HEK293 (cell line): ENCODE measurements at regions not wholly inside any gene's neighbourhood (a gene's known extent, or its start where the extent isn't known, plus 50 kb on each side); places are given as distances from the start of the nearest gene placed in this dataset.

ENCODE experiments used
- CTCF ChIA-PET: fragments of 350-600 bp; formaldehyde crosslinking; extraction: SDS; loops from one replicate; lab custom pipeline; 2021; ENCODE audit warnings: antibody characterized with exemption; lab: Yijun Ruan, JAX
- POLR2A ChIA-PET: fragments of 300-600 bp; formaldehyde crosslinking; extraction: SDS; loops from one replicate; lab custom pipeline; 2020; ENCODE audit warnings: antibody characterized with exemption, inconsistent platforms; lab: Yijun Ruan, JAX
- H3K27ac ChIP-seq: fragments of 200-500 bp; sonication (Bioruptor generic); 2 replicates; pipeline ENCODE4 v1.5.1; 2014; ENCODE audit warnings: low read depth, low read length, control low read depth, inconsistent platforms; ENCODE audit errors: extremely low read depth
- H3K36me3 ChIP-seq, 2 experiments: fragments of 200-500 bp in 1 of 2; sonication (Bioruptor generic) in 1 of 2; 1 replicate in 1 of 2; 2 replicates in 1 of 2; pipeline ENCODE4 v1.5.1; 2014 to 2017; ENCODE audit warnings: inconsistent platforms in 2 of 2, low read length in 2 of 2; ENCODE audit not compliant: control insufficient read depth in 2 of 2, insufficient read depth in 1 of 2
- H3K4me1 ChIP-seq: fragments of 200-500 bp; sonication (Bioruptor generic); 2 replicates; pipeline ENCODE4 v1.5.1; 2014; ENCODE audit warnings: mild to moderate bottlenecking, low read length, inconsistent platforms; ENCODE audit not compliant: control insufficient read depth, insufficient read depth
- H3K4me3 ChIP-seq: 2 replicates; pipeline ENCODE4 v1.5.1; 2011; ENCODE audit warnings: low read depth, mild to moderate bottlenecking, control low read depth, low read length, moderate library complexity
- H3K9me3 ChIP-seq: fragments of 200-500 bp; sonication (Bioruptor generic); 2 replicates; pipeline ENCODE4 v1.5.1; 2014; ENCODE audit warnings: low read depth, low read length, inconsistent platforms; ENCODE audit not compliant: control insufficient read depth, insufficient read depth
- GLI2 ChIP-seq: fragments of 450-650 bp; formaldehyde crosslinking; IDR thresholded peaks from 2 replicates; pipeline ENCODE4; 2017; ENCODE audit warnings: missing biosample characterization, missing genetic modification characterization, low read depth, borderline replicate concordance
- KLF8 ChIP-seq: fragments of 450-650 bp; formaldehyde crosslinking; IDR thresholded peaks from 2 replicates; pipeline ENCODE4 v1.5.1; 2016; ENCODE audit warnings: missing biosample characterization, missing genetic modification characterization
- MYNN ChIP-seq: fragments of 450-650 bp; formaldehyde crosslinking; IDR thresholded peaks from 2 replicates; pipeline ENCODE4 v1.5.1; 2016; ENCODE audit warnings: missing biosample characterization, missing genetic modification characterization, borderline replicate concordance
- WT1 ChIP-seq: fragments of 450-650 bp; formaldehyde crosslinking; IDR thresholded peaks from 2 replicates; pipeline ENCODE4 v1.5.1; 2016; ENCODE audit warnings: missing biosample characterization, missing genetic modification characterization
- ZNF121 ChIP-seq: fragments of 450-650 bp; formaldehyde crosslinking; IDR thresholded peaks from 2 replicates; pipeline ENCODE4 v1.5.1; 2016; ENCODE audit warnings: missing biosample characterization, missing genetic modification characterization
- ZNF132 ChIP-seq: fragments of 450-650 bp; formaldehyde crosslinking; IDR thresholded peaks from 2 replicates; pipeline ENCODE4 v1.5.1; 2017; ENCODE audit warnings: missing biosample characterization, missing genetic modification characterization, borderline replicate concordance
- ZNF239 ChIP-seq: fragments of 450-650 bp; formaldehyde crosslinking; IDR thresholded peaks from 2 replicates; pipeline ENCODE4 v1.5.1; 2016; ENCODE audit warnings: missing biosample characterization, missing genetic modification characterization
- ZNF26 ChIP-seq: fragments of 450-650 bp; formaldehyde crosslinking; IDR thresholded peaks from 2 replicates; pipeline ENCODE4 v1.5.1; 2016; ENCODE audit warnings: missing biosample characterization, missing genetic modification characterization
- ZNF513 ChIP-seq: fragments of 450-650 bp; IDR thresholded peaks from 2 replicates; pipeline ENCODE4 v1.5.1; 2018; ENCODE audit warnings: missing biosample characterization, missing genetic modification characterization
- ZNF514 ChIP-seq: fragments of 450-650 bp; formaldehyde crosslinking; IDR thresholded peaks from 2 replicates; pipeline ENCODE4 v1.5.1; 2016; ENCODE audit warnings: missing biosample characterization, missing genetic modification characterization
- ZNF621 ChIP-seq: fragments of 450-650 bp; formaldehyde crosslinking; IDR thresholded peaks from 2 replicates; pipeline ENCODE4 v1.5.1; 2017; ENCODE audit warnings: missing biosample characterization, missing genetic modification characterization
- ZNF837 ChIP-seq: fragments of 450-650 bp; formaldehyde crosslinking; IDR thresholded peaks from 2 replicates; pipeline ENCODE4 v1.5.1; 2016; ENCODE audit warnings: missing biosample characterization, missing genetic modification characterization
- ZSCAN18 ChIP-seq: fragments of 450-650 bp; formaldehyde crosslinking; IDR thresholded peaks from 2 replicates; pipeline ENCODE4 v1.5.1; 2016; ENCODE audit warnings: missing biosample characterization, missing genetic modification characterization
- TF ChIP-seq, protein P1 (sequence below): fragments of 450-650 bp; formaldehyde crosslinking; IDR thresholded peaks from 2 replicates; pipeline ENCODE4 v1.5.1; 2016; ENCODE audit warnings: missing biosample characterization, missing genetic modification characterization
- TF ChIP-seq, protein P2 (sequence below): fragments of 450-650 bp; formaldehyde crosslinking; IDR thresholded peaks from 2 replicates; pipeline ENCODE4; 2016; ENCODE audit warnings: missing biosample characterization, missing genetic modification characterization

DNA sequence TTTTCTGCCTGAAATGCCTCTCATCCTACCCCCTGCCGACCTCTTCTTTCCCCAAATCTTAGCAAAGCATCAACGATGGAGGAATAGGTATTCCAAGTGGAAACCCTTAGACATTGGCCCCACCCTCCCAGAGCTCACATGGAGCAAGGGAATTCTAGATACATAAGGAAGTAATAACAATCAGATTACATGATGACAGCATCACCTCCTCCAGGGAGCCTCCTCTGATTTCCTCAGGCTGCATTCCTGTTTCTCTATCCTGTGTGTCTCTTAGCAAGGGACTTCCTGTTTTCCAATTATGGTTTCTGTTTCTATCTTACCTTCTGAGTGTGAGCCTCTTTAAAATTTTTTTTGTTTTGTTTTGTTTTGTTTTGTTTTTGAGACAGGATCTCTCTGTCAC, 246.6 kb downstream of the TSHZ3 start (continued):
- TF ChIP-seq, protein P1, sequence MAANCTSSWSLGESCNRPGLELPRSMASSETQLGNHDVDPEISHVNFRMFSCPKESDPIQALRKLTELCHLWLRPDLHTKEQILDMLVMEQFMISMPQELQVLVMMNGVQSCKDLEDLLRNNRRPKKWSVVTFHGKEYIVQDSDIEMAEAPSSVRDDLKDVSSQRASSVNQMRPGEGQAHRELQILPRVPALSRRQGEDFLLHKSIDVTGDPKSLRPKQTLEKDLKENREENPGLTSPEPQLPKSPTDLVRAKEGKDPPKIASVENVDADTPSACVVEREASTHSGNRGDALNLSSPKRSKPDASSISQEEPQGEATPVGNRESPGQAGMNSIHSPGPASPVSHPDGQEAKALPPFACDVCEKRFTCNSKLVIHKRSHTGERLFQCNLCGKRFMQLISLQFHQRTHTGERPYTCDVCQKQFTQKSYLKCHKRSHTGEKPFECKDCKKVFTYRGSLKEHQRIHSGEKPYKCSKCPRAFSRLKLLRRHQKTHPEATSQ (tag by site-specific recombination) = no peak
- no peak for TF ChIP-seq MYNN (tag by site-specific recombination)
- TF ChIP-seq GLI2 (tag by site-specific recombination) = no peak
- TF ChIP-seq ZNF513 (tag by site-specific recombination) = no peak
- no peak for TF ChIP-seq ZSCAN18 (tag by site-specific recombination)
- TF ChIP-seq, protein P2, sequence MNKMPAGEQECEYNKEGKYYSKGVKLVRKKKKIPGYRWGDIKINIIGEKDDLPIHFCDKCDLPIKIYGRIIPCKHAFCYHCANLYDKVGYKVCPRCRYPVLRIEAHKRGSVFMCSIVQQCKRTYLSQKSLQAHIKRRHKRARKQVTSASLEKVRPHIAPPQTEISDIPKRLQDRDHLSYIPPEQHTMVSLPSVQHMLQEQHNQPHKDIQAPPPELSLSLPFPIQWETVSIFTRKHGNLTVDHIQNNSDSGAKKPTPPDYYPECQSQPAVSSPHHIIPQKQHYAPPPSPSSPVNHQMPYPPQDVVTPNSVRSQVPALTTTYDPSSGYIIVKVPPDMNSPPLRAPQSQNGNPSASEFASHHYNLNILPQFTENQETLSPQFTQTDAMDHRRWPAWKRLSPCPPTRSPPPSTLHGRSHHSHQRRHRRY = no peak
- no peak for TF ChIP-seq KLF8 (tag by site-specific recombination)
- TF ChIP-seq ZNF514 (tag by site-specific recombination) = no peak

- H3K4me1 ChIP-seq = peaks cover 4% of the 10 kb centered on the region; the same call in 1 of the 2 replicates
- H3K4me3 ChIP-seq = no peak overlapping the region
- no peaks in the 10 kb centered on the region; a peak in 1 of 3 replicates for H3K36me3 ChIP-seq
- H3K27ac ChIP-seq = no peak overlapping the region
- CTCF ChIA-PET = interaction anchor here (0.6 to 3.3 kb wide), 7 partner anchors 10 to 376 kb away, joined by 3 to 17 read pairs (median 3); no protein-coding TSS in a partner anchor
- POLR2A ChIA-PET = interaction anchor here (0.9 kb wide), 1 partner anchor 10 kb away, joined by 3 read pairs; no protein-coding TSS in a partner anchor
- no peaks in the 10 kb centered on the region for H3K9me3 ChIP-seq
- TF ChIP-seq ZNF121 (tag by site-specific recombination) (no peak), ZNF621 (tag by site-specific recombination) (no peak), ZNF132 (no peak)
Measured at GRCh38 chr19:31100981-31101380, 248.3 kb downstream of the TSHZ3 start.

DNA sequence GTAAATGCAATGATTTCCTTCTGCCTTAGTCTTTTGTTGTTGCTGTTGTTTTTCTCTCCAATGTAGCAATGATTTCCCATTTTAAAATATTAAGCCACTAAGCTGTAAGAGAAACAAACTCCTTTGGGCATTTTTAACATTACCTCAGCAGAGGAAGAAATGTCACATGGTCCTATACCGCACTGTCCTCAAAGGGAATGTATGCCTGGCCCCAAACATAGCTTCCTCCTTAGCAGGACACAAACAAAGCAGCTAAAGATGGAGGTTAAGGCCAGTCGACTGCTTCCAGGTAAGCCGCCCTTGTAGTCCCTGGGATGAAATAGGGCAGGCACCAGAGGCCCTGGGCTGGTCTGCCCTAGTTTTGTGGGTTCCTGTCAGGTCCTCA, 249.0 kb downstream of the TSHZ3 start:
- H3K4me1 ChIP-seq = peaks cover 4% of the 10 kb centered on the region; the same call in 1 of the 2 replicates
- no peak for TF ChIP-seq ZNF239
- no peak for TF ChIP-seq KLF8 (tag by site-specific recombination)
- TF ChIP-seq ZNF26 (tag by site-specific recombination) = no peak
- no peak for TF ChIP-seq ZNF837 (tag by site-specific recombination)
- no peak for TF ChIP-seq WT1
- H3K36me3 ChIP-seq = no peaks in the 10 kb centered on the region; a peak in 1 of 3 replicates
- no peak overlapping the region for H3K4me3 ChIP-seq
- POLR2A ChIA-PET = interaction anchor here (0.6 kb wide), 1 partner anchor 436 kb away, joined by 6 read pairs; no protein-coding TSS in a partner anchor
- H3K9me3 ChIP-seq = no peaks in the 10 kb centered on the region
- CTCF ChIA-PET = interaction anchor here (0.5 to 3.3 kb wide), 5 partner anchors 23 to 728 kb away, joined by 3 to 17 read pairs (median 3); no protein-coding TSS in a partner anchor
- H3K27ac ChIP-seq = no peak overlapping the region
